GM06990 (cell line): ENCODE measurements at regions not wholly inside any gene's neighbourhood (a gene's known extent, or its start where the extent isn't known, plus 50 kb on each side); places are given as distances from the start of the nearest gene placed in this dataset.

Experiments
- DNase-seq: peaks from one replicate; pipeline ENCODE4 v3.0.0-alpha.2; 2011; ENCODE audit not compliant: insufficient read length; ENCODE audit errors: extremely low read depth
- H3K27me3 ChIP-seq: replicated peaks from 2 replicates; pipeline ENCODE4 v1.6.0; 2011; ENCODE audit warnings: low read length; ENCODE audit not compliant: control insufficient read depth, insufficient read depth
- H3K36me3 ChIP-seq: 2 replicates; pipeline ENCODE4 v1.5.1; 2011; ENCODE audit warnings: low read length; ENCODE audit not compliant: control insufficient read depth, insufficient read depth
- H3K4me3 ChIP-seq: replicated peaks from 2 replicates; pipeline ENCODE4 v1.5.1; 2011; ENCODE audit warnings: low read depth, mild to moderate bottlenecking, control low read depth, low read length
- TF ChIP-seq, protein P1 (sequence below): IDR thresholded peaks from 2 replicates; pipeline ENCODE4 v1.5.1; 2011; ENCODE audit warnings: low read length, control low read depth, mild to moderate bottlenecking, inconsistent platforms; ENCODE audit not compliant: insufficient read depth, poor library complexity, severe bottlenecking

DNA sequence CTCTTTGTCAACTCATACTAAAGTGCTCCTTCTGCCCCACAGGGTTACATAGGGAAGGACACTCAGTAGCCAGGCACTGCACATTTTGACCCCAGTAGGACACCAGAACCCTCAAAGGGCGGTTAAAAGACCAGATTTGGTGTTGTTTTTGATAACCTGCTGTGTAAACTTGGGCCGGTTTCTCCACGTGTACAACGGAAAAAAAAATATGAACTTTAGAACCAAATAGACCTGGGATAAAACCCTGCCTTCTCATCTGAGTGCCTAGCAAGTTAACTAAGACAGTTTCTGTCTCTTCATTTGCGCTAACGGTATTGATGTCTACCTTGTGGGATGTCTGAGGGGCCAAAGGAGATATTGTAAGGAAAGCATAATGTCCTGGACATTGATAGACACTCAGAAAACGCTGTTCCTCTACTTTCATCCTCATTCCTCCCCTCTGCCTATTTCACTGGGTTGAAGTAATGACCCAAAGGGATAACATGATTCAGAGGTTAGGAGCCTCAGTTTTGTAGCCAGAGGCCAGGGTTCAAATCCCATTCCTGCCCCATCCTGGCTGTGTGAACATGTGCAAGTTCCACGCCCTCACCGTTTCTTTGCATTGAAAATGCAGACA lies 155.9 kb upstream of the LPP start:
- Histone ChIP-seq H3K36me3 (no peaks in the 10 kb centered on the region), H3K27me3 (no peaks in the 10 kb centered on the region; the same call in none of the 2 replicates), H3K4me3 (no peak overlapping the region)
- DNase-seq, result no peak
- TF ChIP-seq, protein P1, sequence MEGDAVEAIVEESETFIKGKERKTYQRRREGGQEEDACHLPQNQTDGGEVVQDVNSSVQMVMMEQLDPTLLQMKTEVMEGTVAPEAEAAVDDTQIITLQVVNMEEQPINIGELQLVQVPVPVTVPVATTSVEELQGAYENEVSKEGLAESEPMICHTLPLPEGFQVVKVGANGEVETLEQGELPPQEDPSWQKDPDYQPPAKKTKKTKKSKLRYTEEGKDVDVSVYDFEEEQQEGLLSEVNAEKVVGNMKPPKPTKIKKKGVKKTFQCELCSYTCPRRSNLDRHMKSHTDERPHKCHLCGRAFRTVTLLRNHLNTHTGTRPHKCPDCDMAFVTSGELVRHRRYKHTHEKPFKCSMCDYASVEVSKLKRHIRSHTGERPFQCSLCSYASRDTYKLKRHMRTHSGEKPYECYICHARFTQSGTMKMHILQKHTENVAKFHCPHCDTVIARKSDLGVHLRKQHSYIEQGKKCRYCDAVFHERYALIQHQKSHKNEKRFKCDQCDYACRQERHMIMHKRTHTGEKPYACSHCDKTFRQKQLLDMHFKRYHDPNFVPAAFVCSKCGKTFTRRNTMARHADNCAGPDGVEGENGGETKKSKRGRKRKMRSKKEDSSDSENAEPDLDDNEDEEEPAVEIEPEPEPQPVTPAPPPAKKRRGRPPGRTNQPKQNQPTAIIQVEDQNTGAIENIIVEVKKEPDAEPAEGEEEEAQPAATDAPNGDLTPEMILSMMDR, result no peak

DNA sequence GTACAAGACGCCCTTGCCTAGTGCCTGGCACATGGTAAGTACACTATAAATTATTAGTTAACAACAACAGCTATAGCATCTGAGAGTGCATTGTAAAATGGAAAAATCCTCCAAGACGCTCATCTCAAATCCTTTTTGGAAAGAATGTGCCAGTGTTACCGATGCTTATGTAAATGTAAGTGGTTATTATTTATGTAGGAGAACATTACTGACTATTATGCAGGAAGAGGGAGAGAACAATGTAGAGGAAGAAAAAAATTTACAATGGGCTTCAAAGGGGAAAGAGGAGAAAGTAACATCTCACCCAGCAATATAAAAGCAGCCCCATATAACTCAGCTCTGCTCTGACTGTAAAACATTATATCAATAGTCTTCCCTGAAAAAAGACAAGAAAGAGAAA lies 155.3 kb upstream of the LPP start:
- Histone ChIP-seq H3K27me3 (no peaks in the 10 kb centered on the region; the same call in none of the 2 replicates), H3K36me3 (no peaks in the 10 kb centered on the region), H3K4me3 (no peak overlapping the region)
- TF ChIP-seq, protein P1, result no peak
- DNase-seq, result no peak

DNA sequence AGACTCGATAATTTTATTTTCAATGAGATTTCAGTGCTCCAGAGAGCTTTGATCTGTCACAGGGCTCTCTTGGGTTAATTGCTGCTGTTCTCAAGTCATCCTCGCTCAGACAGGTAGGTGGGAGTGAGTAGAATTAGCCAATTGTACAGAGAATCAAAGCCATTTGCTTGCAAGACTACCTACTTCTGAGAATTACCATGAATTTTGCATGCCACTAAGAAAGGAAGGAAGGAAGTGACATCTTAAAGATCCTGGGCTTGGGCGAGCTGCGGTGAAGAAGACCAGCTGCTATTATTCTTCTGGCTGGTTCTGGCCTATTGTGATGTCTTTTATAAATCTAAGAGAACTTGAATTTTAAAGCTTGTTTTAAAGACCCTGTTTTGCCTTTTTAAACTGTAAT lies 154.1 kb upstream of the LPP start:
- TF ChIP-seq, protein P1, result no peak
- Histone ChIP-seq H3K36me3 (no peaks in the 10 kb centered on the region), H3K27me3 (no peaks in the 10 kb centered on the region; the same call in none of the 2 replicates), H3K4me3 (no peak overlapping the region)
- no peak for DNase-seq

DNA sequence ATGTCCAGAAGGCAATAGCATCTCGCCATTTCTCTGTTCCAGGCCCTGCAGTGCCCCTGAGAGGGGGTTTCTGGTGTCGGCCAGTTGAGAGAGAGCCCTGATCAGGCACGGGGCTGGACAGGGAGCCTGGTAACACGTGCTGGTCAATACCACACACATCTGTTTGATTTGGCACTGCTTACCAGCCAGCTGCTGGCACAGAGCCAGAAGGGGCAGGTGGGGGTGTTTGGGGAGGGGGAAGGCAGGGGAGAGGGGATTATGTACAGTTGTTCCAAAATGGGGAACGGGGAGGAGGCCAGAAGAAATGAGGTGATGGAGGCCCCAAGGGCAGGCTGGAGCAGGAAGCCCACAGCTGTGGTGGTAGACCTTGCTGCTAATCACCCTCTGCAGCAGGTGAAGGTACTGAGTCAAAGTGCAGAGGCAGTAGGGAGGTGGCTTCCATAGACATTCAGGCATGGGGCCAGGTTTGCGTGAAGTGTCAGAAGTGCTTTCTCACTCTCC lies 153.5 kb upstream of the LPP start:
- Histone ChIP-seq H3K27me3 (no peaks in the 10 kb centered on the region; the same call in none of the 2 replicates), H3K36me3 (no peaks in the 10 kb centered on the region), H3K4me3 (no peak overlapping the region)
- TF ChIP-seq, protein P1, result no peak
- no peak for DNase-seq

DNA sequence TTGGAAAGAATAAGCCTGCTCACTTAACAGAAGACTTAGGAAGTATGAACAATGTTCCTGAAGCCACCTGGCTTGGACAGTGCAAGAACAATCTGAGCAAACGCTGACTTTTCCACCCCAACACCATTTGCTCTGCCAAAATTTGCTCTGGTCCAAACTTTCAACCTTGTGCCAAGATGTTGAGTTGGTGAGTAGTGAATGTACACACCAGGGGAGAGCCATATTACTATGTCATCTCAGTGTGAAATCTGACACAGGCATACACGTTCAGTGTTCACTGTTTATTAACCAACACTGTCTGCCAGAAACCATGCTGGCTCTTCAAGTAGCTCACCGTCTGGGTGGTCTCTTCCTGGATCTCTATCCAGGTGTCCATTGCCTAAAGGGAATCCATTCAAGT lies 152.9 kb upstream of the LPP start:
- H3K36me3 ChIP-seq, result no peaks in the 10 kb centered on the region
- TF ChIP-seq, protein P1, result no peak
- DNase-seq, result no peak
- no peaks in the 10 kb centered on the region; the same call in none of the 2 replicates for H3K27me3 ChIP-seq
- no peak overlapping the region for H3K4me3 ChIP-seq
